Dedifferentiated amniotic fluid mesenchymal stem cell (primary cell): ENCODE measurements at regions not wholly inside any gene's neighbourhood (a gene's known extent, or its start where the extent isn't known, plus 50 kb on each side); places are given as distances from the start of the nearest gene placed in this dataset.

Experiments
- DNase-seq: peaks from one replicate; pipeline ENCODE4 v3.0.0-alpha.2; 2016; ENCODE audit errors: extremely low spot score

GRCh38 chr3:94258851-94259250 lies 196.0 kb downstream of the NSUN3 start:
- no peak for DNase-seq

- no peak for DNase-seq
Measured at GRCh38 chr3:94259291-94259690, 196.4 kb downstream of the NSUN3 start.

GRCh38 chr3:94269763-94270162 lies 206.9 kb downstream of the NSUN3 start:
- no peak for DNase-seq

GRCh38 chr3:94272016-94272415 lies 209.2 kb downstream of the NSUN3 start:
- no peak for DNase-seq

GRCh38 chr3:94280958-94281357 lies 218.1 kb downstream of the NSUN3 start:
- DNase-seq = no peak

GRCh38 chr3:94285872-94286271 lies 223.0 kb downstream of the NSUN3 start:
- DNase-seq = no peak

GRCh38 chr3:94291686-94292085 lies 228.8 kb downstream of the NSUN3 start:
- DNase-seq = no peak

- no peak for DNase-seq
Measured at GRCh38 chr3:94292151-94292550, 229.3 kb downstream of the NSUN3 start.

- DNase-seq = no peak
Measured at GRCh38 chr3:94293793-94294195, 230.9 kb downstream of the NSUN3 start.

- no peak for DNase-seq
Measured at GRCh38 chr3:94294806-94295205, 231.9 kb downstream of the NSUN3 start.

- no peak for DNase-seq
Measured at GRCh38 chr3:94299716-94300115, 236.9 kb downstream of the NSUN3 start.

GRCh38 chr3:94301366-94301765 lies 238.5 kb downstream of the NSUN3 start:
- DNase-seq = no peak

- DNase-seq = no peak
Measured at GRCh38 chr3:94303266-94303665, 240.4 kb downstream of the NSUN3 start.

GRCh38 chr3:94303897-94304296 lies 241.0 kb downstream of the NSUN3 start:
- no peak for DNase-seq

GRCh38 chr3:94304954-94305353 lies 242.1 kb downstream of the NSUN3 start:
- no peak for DNase-seq

GRCh38 chr3:94305835-94306611 lies 243.2 kb downstream of the NSUN3 start:
- DNase-seq = no peak

- DNase-seq = no peak
Measured at GRCh38 chr3:94307588-94307987, 244.7 kb downstream of the NSUN3 start.

GRCh38 chr3:94308767-94309166 lies 245.9 kb downstream of the NSUN3 start:
- no peak for DNase-seq

- DNase-seq = no peak
Measured at GRCh38 chr3:94310341-94311135, 247.7 kb downstream of the NSUN3 start.

GRCh38 chr3:94311651-94312050 lies 248.8 kb downstream of the NSUN3 start:
- no peak for DNase-seq

GRCh38 chr3:94314218-94314883 lies 251.5 kb downstream of the NSUN3 start:
- no peak for DNase-seq

- DNase-seq = no peak
Measured at GRCh38 chr3:94317017-94317416, 254.2 kb downstream of the NSUN3 start.

- no peak for DNase-seq
Measured at GRCh38 chr3:94323596-94323995, 260.7 kb downstream of the NSUN3 start.
